ENCODE measurements at regions not wholly inside any gene's neighbourhood (a gene's known extent, or its start where the extent isn't known, plus 50 kb on each side); places are given as distances from the start of the nearest gene placed in this dataset.
A peak's percentile ranks its signal among the peaks of the same experiment; 100 is the strongest.

GRCh38 chr22:19641254-19641982 lies 72.9 kb upstream of the SEPTIN5 start (continued):
- TF ChIP-seq ZBTB40 (IDR thresholded peaks at IDR 0.05) (peak; percentile 55), ZBTB40 (CRISPR knock-in tag; IDR thresholded peaks at IDR 0.05) (no peak), MTA3 (IDR thresholded peaks at IDR 0.05; ENCODE audit: borderline replicate concordance) (peak; percentile 91; the same call in 1 of the 2 replicates), C11orf30 (IDR thresholded peaks at IDR 0.05; ENCODE audit: low read depth) (no peak), HDAC3 (IDR thresholded peaks at IDR 0.05; ENCODE audit: borderline replicate concordance, partially characterized antibody) (no peak), NR2C2 (CRISPR knock-in tag; IDR thresholded peaks at IDR 0.05) (no peak), NR2C2 (tag; IDR thresholded peaks at IDR 0.05) (no peak), MCM7 (IDR thresholded peaks at IDR 0.05) (no peak), HNRNPLL (IDR thresholded peaks at IDR 0.05; ENCODE audit: low read depth, low read length, poor library complexity, severe bottlenecking) (peak; percentile 70), SMAD3 (CRISPR knock-in tag; conservative IDR thresholded peaks at IDR 0.05) (no peak), CCAR2 (IDR thresholded peaks at IDR 0.05; ENCODE audit: low read depth, low read length) (no peak; the same call in 1 of the 2 replicates), CLOCK (CRISPR knock-in tag; IDR thresholded peaks at IDR 0.05; ENCODE audit: borderline replicate concordance) (no peak), ZNF507 (tag; conservative IDR thresholded peaks at IDR 0.05) (no peak), HOMEZ (CRISPR knock-in tag; IDR thresholded peaks at IDR 0.05) (peak; percentile 28; the same call in 1 of the 2 replicates)
